ENCODE measurements at regions not wholly inside any gene's neighbourhood (a gene's known extent, or its start where the extent isn't known, plus 50 kb on each side); places are given as distances from the start of the nearest gene placed in this dataset.

DNA sequence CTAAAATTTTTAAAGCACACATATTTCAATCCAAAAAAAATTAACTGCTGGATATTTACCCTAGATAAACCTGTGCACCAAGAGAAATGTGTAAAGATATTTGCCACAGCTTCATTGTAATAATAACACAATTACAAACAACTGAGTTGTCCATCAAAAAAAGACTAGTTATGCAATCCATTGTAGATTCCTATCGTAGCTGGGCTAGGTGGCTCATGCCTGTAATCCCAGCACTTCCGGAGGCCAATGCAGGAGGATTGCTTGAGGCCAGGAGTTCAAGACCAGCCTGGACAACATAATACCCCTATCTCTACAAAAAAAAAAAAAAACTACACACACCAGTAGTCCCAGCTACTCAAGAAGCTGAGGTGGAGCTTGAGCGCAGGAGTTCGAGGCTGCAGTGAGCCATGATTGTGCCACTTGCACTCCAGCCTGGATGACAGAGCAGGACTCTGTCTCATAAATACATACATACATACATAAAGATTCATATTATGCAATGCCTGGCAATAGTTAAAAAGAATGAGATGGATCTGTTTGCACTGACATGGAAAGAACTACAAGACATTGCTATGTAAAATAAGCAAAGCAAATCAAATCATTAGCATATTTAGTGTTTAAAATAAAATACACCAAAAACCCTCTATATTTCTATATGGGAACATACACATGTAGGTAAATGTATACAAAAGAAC, 56.5 kb upstream of the CCDC28A start:
- CTCF ChIA-PET = no interaction called here
- POLR2A ChIA-PET = no interaction called here
- DNase-seq (ENCODE audit: extremely low spot score) = no peak
- TF ChIP-seq SUZ12 (IDR thresholded peaks at IDR 0.05) = no peak
- no peak for TF ChIP-seq FOXA1 (IDR thresholded peaks at IDR 0.05)
- TF ChIP-seq ZNF384 (IDR thresholded peaks at IDR 0.05) = no peak
- TF ChIP-seq SP1 (IDR thresholded peaks at IDR 0.05) = no peak
- TF ChIP-seq CTBP1 (IDR thresholded peaks at IDR 0.05; ENCODE audit: borderline replicate concordance) = no peak
- TF ChIP-seq TARDBP (IDR thresholded peaks at IDR 0.05) = no peak
- no peak for TF ChIP-seq ELF4 (IDR thresholded peaks at IDR 0.05)
- TF ChIP-seq NFRKB (IDR thresholded peaks at IDR 0.05) = no peak
- TF ChIP-seq FOXM1 (IDR thresholded peaks at IDR 0.05; ENCODE audit: borderline replicate concordance) = no peak
- TF ChIP-seq LEF1 (IDR thresholded peaks at IDR 0.05; ENCODE audit: borderline replicate concordance) = no peak
- no peak for TF ChIP-seq ARNT (IDR thresholded peaks at IDR 0.05)
- no peak for TF ChIP-seq L3MBTL2 (conservative IDR thresholded peaks at IDR 0.05)
- TF ChIP-seq, protein P1, sequence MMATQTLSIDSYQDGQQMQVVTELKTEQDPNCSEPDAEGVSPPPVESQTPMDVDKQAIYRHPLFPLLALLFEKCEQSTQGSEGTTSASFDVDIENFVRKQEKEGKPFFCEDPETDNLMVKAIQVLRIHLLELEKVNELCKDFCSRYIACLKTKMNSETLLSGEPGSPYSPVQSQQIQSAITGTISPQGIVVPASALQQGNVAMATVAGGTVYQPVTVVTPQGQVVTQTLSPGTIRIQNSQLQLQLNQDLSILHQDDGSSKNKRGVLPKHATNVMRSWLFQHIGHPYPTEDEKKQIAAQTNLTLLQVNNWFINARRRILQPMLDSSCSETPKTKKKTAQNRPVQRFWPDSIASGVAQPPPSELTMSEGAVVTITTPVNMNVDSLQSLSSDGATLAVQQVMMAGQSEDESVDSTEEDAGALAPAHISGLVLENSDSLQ (IDR thresholded peaks at IDR 0.05) = no peak
- no peak for TF ChIP-seq FOXK2 (IDR thresholded peaks at IDR 0.05)
- no peak for TF ChIP-seq HDGF (IDR thresholded peaks at IDR 0.05; ENCODE audit: borderline replicate concordance)
- TF ChIP-seq BHLHE40 (IDR thresholded peaks at IDR 0.05; ENCODE audit: borderline replicate concordance) = no peak

DNA sequence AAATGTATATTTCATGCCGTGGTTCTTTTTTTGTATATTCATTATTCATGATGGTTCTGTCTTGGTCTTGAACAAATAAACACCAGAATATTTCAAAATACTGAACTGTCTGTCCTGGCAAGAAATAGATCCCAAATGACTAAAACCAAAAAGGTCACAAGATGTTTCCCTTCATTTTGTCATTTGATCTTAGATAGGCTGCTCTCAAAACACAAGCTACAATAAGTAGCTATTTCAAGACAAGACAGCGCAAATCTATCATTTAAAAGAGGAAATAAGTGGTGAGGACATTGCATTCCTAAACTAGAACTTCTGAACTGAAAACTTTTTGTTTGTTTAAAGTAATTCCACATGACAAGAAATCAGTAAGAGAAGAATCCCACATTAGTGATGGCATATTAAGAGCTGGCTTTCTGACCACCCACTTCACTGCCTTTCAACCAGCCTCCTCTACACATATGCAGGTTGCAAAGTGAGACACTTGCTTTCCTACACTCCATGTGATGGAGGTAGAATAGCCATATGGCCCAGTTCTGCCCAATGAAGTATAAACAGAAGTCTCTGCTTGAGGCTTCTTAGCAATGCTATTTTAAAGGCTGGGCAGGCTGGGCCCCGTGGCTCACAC, 54.4 kb upstream of the CCDC28A start:
- POLR2A ChIA-PET = no interaction called here
- no peak for DNase-seq (ENCODE audit: extremely low spot score)
- CTCF ChIA-PET = interaction anchor here (0.6 kb wide), 1 partner anchor 209 kb away, joined by 3 read pairs; no protein-coding TSS in a partner anchor
- TF ChIP-seq NFRKB (IDR thresholded peaks at IDR 0.05) = no peak

DNA sequence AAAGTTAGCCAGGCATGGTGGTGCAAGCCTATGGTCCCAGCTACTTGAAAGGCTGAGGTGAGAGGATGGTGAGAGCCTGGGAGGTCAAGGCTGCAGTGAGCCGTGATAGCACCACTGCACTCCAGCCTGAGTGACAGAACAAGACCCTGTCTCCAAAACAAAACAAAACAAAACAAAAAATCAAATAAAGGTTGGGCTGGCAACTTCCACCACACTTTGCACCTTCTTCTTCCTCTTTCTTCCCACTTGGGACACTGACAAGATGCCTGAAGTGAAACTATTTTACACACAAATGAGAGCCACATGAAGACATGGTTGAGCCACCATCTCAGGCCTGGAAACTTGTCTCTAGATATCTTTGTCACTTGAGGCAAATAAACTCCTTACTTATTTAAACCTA, 53.8 kb upstream of the CCDC28A start:
- CTCF ChIA-PET = no interaction called here
- DNase-seq (ENCODE audit: extremely low spot score) = no peak
- POLR2A ChIA-PET = no interaction called here
- no peak for TF ChIP-seq FOXM1 (IDR thresholded peaks at IDR 0.05; ENCODE audit: borderline replicate concordance)
- no peak for TF ChIP-seq NFRKB (IDR thresholded peaks at IDR 0.05)
- no peak for TF ChIP-seq BHLHE40 (IDR thresholded peaks at IDR 0.05; ENCODE audit: borderline replicate concordance)
- TF ChIP-seq, protein P1 (IDR thresholded peaks at IDR 0.05) = no peak
- TF ChIP-seq ARNT (IDR thresholded peaks at IDR 0.05) = no peak
- no peak for TF ChIP-seq TARDBP (IDR thresholded peaks at IDR 0.05)
- TF ChIP-seq HDGF (IDR thresholded peaks at IDR 0.05; ENCODE audit: borderline replicate concordance) = no peak
- TF ChIP-seq ZNF384 (IDR thresholded peaks at IDR 0.05) = no peak

DNA sequence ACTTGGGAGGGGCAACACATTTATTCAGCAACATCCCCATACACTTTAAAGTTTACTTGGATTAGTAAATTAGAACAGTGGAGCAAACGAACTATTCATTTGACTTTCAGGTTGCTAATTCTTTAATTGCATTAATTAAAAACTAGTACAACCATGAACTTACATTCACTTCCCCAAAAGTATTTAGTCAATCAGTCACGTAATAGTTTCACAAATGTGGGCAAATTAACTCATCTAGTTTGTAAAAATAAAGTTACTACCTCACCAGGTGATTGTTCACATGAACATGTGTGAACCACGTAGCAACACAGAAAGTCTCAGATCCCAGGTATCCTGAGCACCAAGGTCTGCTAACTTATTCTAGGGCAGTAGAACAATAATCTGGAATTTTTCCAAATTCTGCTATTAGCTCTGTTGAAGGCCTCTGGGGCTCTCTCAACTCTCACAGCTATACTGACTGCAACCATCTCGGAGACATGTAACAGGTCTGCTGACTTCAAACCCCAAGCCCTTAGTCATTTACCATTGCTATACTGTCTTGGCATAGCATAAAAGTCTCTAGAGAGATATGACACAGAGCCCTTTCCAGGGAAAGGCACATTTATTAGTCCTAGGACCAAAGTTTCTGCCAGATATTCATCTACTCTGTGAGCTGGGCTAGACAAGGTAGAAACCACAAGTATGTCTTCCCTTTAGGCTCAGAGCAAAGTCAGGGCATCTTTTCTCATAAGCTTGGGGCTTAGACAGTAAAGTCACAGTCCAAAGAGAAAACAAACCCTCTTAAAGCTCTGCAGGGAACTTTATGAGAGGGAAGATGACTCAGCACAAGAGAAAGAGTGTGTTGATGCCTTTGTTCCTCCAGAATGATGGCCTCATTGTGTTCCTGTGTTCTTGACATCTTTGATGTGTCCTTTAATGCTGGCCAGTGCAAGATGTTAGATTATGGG, 50.9 kb upstream of the CCDC28A start:
- ChIA-PET POLR2A (no interaction called here), CTCF (interaction anchor here (0.6 kb wide), 1 partner anchor 112 kb away, joined by 3 read pairs; no protein-coding TSS in a partner anchor)
- TF ChIP-seq, protein P1 (IDR thresholded peaks at IDR 0.05) = no peak
- TF ChIP-seq FOXA1 (IDR thresholded peaks at IDR 0.05) (no peak), SUZ12 (IDR thresholded peaks at IDR 0.05) (no peak), ZNF384 (IDR thresholded peaks at IDR 0.05) (no peak), LEF1 (IDR thresholded peaks at IDR 0.05; ENCODE audit: borderline replicate concordance) (no peak), ARNT (IDR thresholded peaks at IDR 0.05) (no peak), TARDBP (IDR thresholded peaks at IDR 0.05) (no peak), CTBP1 (IDR thresholded peaks at IDR 0.05; ENCODE audit: borderline replicate concordance) (no peak), HDGF (IDR thresholded peaks at IDR 0.05; ENCODE audit: borderline replicate concordance) (no peak)
- no peak for DNase-seq (ENCODE audit: extremely low spot score)
